H4 (cell line): ENCODE measurements at regions not wholly inside any gene's neighbourhood (a gene's known extent, or its start where the extent isn't known, plus 50 kb on each side); places are given as distances from the start of the nearest gene placed in this dataset.
A peak's percentile ranks its signal among the peaks of the same experiment; 100 is the strongest.
"Not testable (repeated sequence)": the region's sequence is repeated elsewhere in the genome, so short reads cannot be mapped to it uniquely, and the experiment has no call there.

ENCODE experiments used
- DNase-seq: peaks from one replicate; pipeline ENCODE4 v3.0.0-alpha.2; 2015; ENCODE audit warnings: low spot score

DNA sequence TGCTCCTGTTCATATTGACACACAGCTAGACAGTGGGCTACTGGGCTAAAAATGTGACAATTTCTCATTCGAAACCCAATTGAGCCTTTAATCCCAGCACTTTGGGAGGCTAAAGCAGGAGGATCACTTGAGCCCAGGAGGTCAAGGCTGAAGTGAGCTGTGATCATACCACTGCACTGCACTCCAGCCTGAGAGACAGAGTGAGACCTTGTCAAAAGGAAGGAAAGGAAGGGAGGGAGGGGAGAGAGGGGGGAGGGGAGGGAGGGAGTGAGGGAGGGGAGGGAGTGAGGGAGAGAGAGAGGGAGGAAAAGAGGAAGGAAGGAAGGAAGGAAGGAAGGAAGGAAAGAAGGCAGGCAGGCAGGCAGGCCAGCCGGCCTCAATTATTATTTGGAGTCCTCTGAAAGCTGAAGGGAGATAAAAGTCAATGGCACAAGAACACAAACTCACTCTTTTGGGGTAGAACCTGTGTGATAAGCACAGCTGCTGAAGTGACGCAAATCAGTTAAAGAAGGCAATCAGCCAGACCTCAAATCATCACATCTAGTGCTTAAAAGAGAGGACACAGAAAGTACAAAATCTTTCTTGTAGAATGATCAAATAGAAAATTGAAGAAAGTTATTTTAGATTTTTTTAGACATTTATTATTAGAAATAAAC is 98.1 kb downstream of the CCDC71L start:
- no peak for DNase-seq

- no peak for DNase-seq
These were observed 99.1 kb downstream of the CCDC71L start for GRCh38 chr7:106561666-106562411.

DNA sequence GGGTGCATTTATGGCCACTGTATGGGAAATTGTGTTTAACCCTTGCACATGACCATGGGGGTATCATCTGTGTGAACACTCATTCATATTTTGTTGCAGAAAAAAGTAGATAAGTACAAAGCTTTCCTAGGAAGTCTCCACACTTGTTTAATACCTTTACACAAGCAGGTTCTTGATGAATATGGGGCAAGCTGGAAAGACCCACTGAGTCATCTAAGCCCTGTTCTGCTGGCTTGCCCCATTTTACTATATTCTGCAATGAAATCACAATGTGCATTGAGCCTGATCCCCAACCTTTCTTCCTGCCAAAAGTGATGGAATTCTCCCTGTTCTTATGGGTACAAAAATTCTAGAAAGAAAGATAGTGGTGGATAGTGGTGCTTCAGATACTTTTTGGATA is 99.8 kb downstream of the CCDC71L start:
- no peak for DNase-seq

- DNase-seq = no peak
These were observed 100.5 kb downstream of the CCDC71L start for GRCh38 chr7:106560482-106560881.

DNA sequence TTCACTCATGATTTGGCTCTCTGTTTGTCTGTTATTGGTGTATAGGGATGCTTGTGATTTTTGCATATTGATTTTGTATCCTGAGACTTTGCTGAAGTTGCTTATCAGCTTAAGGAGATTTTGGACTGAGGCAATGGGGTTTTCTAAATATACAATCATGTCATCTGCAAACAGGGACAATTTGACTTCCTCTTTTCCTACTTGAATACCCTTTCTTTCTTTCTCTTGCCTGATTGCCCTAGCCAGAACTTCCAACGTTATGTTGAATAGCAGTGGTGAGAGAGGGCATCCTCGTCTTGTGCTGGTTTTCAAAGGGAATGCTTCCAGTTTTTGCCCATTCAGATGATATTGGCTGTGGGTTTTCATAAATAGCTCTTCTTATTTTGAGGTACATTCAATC is 104.7 kb downstream of the CCDC71L start:
- not testable (repeated sequence) for DNase-seq

DNA sequence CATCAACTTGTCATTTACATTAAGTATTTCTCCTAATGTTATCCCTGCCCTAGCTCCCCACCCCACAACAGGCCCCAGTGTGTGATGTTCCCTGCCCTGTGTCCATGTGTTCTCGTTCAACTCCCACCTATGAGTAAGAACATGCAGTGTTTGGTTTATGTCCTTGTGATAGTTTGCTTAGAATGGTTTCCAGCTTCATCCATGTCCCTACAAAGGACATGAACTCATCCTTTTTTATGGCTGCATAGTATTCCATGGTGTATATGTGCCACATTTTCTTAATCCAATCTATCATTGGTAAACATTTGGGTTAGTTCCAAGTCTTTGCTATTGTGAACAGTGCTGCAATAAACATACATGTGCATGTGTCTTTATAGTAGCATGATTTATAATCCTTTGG is 106.3 kb downstream of the CCDC71L start:
- not testable (repeated sequence) for DNase-seq

- DNase-seq = no peak
These were observed 107.5 kb downstream of the CCDC71L start for GRCh38 chr7:106553446-106553836.

GRCh38 chr7:106552645-106553445 is 108.1 kb downstream of the CCDC71L start:
- DNase-seq = no peak

DNA sequence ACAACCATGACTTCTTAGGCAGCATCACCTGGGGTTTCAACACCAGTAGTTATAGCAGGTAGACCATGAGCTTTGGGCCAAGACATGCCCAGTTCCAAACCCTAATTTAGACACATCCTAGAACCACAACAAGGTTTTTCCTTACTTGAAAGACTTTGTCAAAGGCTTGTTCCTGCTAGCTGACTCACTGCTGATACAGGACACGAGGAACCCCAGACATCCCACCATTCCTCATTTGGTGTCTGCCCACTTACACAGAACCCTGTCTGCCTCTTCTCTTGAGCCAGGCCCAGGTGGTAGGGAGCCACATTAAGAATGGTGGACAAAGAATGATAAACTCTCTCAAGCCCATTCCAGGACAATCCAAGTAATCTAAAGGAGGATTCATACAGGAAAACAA is 109.0 kb downstream of the CCDC71L start:
- no peak for DNase-seq

DNA sequence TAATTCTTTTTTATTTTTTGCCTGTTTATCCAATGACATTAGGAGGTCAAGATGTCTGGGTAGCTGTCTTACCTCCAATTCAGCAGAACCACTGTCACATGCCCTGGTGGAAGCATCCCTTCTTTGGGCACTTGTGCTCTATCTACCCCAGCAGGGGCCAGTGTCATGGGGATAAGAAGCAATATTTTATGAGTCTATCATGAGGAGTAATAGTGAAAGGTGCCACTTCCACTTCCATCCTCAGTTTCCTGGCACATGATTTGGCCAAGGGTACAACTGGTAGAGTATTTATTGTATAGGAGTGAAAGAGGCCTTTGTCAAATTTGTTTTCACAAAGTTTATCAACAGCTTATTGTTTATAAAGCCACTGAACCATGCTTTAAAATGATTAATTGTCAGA is 112.5 kb downstream of the CCDC71L start:
- DNase-seq = no peak

- no peak for DNase-seq
These were observed 115.7 kb downstream of the CCDC71L start for GRCh38 chr7:106545275-106545674.

GRCh38 chr7:106543221-106543757 is 117.7 kb downstream of the CCDC71L start:
- DNase-seq = no peak

- peak; percentile 86 for DNase-seq
These were observed 118.3 kb downstream of the CCDC71L start for GRCh38 chr7:106542550-106543220.

DNA sequence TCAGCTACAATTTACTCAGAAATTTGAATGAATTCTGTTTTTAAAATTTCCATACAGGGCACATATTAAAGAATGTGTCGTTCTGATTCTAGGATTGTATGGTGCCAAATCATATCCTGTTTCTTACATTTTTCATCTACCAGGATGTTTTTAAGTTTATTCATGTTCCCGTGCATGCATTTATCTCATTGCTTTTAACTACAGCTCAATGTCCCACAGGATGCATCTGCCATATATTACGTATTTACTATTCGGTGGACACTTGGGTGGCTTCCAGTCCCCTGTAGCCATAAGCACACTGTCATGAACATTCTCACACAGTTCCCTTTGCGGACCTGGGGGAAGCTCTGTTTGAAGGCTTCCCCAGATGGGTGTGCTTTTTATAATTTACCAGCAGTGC is 122.3 kb downstream of the CCDC71L start:
- DNase-seq = no peak

GRCh38 chr7:106537119-106537518 is 123.8 kb downstream of the CCDC71L start:
- DNase-seq = no peak

- no peak for DNase-seq
These were observed 124.9 kb downstream of the CCDC71L start for GRCh38 chr7:106536079-106536478.

GRCh38 chr7:106535234-106535932 is 125.6 kb downstream of the CCDC71L start:
- no peak for DNase-seq

DNA sequence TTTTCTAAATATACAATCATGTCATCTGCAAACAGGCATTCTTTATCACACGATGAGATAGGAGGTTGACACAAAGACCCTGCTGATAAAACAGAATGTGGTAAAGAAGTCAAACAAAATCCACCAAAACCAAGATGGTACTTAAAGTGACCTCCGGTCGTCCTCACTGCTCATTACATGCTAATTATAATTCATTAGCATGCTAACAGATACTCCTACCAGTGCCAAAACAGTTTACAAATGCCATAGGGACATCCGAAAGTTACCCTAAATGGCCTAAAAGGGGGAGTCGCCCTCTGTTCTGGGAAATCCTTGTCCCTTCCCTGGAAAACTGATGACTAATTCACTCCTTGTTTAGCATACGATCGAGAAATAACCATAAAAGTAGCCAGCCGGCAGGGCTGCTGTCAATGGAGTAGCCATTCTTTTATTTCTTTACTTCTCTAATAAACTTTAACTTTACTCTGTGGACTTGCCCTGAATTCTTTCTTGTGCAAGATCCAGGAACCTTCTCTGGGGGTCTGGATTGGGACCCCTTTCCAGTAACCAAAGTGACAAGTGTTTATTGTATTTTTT is 126.6 kb downstream of the CCDC71L start:
- no peak for DNase-seq

DNA sequence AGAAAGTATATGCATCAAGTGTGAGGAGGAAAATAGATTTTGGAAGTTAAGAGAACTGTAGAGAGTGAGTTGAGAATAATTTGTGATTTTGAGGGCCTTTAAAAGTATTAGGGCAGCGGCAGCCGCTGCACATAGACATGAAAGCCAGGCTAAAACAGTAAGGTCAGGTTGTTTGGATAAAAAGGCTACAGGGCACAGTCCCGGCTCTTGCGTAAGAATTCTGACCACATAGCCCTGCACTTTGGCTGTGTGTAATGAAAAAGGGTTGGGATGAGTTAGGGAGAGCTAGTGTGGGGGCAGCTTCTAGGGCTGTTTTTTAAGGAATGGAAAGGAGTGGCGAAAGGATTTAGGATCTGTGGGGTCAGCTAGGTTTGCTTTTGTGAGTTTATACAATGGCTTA is 130.8 kb downstream of the CCDC71L start:
- DNase-seq = not testable (repeated sequence)

- DNase-seq = not testable (repeated sequence)
These were observed 134.3 kb downstream of the CCDC71L start for GRCh38 chr7:106526617-106527016.

- DNase-seq = no peak
These were observed 136.3 kb downstream of the CCDC71L start for GRCh38 chr7:106524690-106525059.
